ENCODE measurements at regions not wholly inside any gene's neighbourhood (a gene's known extent, or its start where the extent isn't known, plus 50 kb on each side); places are given as distances from the start of the nearest gene placed in this dataset.

- Histone ChIP-seq H3K4me1 (peaks cover 3 to 59% (median 27%) of the 10 kb centered on the region in 6 donors), H3K36me3 (no peaks in the 10 kb centered on the region), H3K9me3 (no peaks in the 10 kb centered on the region), H3K27ac (no peak overlapping the region), H3K4me3 (no peak overlapping the region), H3K27me3 (replicated peaks in 1 of 7) (peaks cover 0 to 25% (median 0%) of the 10 kb centered on the region in 7 donors)
- DNase-seq, result no peak
- WGBS, 5 donors, result 74 to 93% (median 87%) methylated on average over 4 of the region's 4 CpGs
- intact Hi-C loops (cut with DNase I; ENCODE audit: low total_unique reads), result no loop called here
- TF ChIP-seq POLR2AphosphoS5 (IDR thresholded peaks at IDR 0.05) (no peak), CTCF (IDR thresholded peaks at IDR 0.05 in 8 of 11, conservative IDR thresholded peaks at IDR 0.05 in 3 of 11) (no peak), POLR2A (IDR thresholded peaks at IDR 0.05) (no peak)
Measured at GRCh38 chr11:8333376-8333775, 69.7 kb upstream of the LMO1 start.

- peaks cover 0 to 25% (median 0%) of the 10 kb centered on the region in 7 donors for H3K27me3 ChIP-seq (replicated peaks in 1 of 7)
- no peak for DNase-seq
- intact Hi-C loops (cut with DNase I; ENCODE audit: low total_unique reads), result no loop called here
- TF ChIP-seq POLR2A (IDR thresholded peaks at IDR 0.05) (no peak), POLR2AphosphoS5 (IDR thresholded peaks at IDR 0.05) (no peak), CTCF (IDR thresholded peaks at IDR 0.05 in 8 of 11, conservative IDR thresholded peaks at IDR 0.05 in 3 of 11) (no peak)
- H3K27ac ChIP-seq, result no peak overlapping the region
- H3K9me3 ChIP-seq, result no peaks in the 10 kb centered on the region
- H3K36me3 ChIP-seq, result no peaks in the 10 kb centered on the region
- peaks cover 3 to 59% (median 25%) of the 10 kb centered on the region in 6 donors for H3K4me1 ChIP-seq
- H3K4me3 ChIP-seq, result no peak overlapping the region
- 42 to 72% (median 65%) methylated on average over 12 of the region's 12 CpGs for WGBS, 5 donors
Measured at GRCh38 chr11:8332891-8333290, 69.2 kb upstream of the LMO1 start.

GRCh38 chr11:8332196-8332595 lies 68.5 kb upstream of the LMO1 start:
- no peak for TF ChIP-seq POLR2A (IDR thresholded peaks at IDR 0.05)
- TF ChIP-seq POLR2AphosphoS5 (IDR thresholded peaks at IDR 0.05), result no peak
- TF ChIP-seq CTCF (IDR thresholded peaks at IDR 0.05 in 8 of 11, conservative IDR thresholded peaks at IDR 0.05 in 3 of 11), result no peak
- Histone ChIP-seq H3K36me3 (no peaks in the 10 kb centered on the region), H3K9me3 (no peaks in the 10 kb centered on the region), H3K27me3 (replicated peaks in 1 of 7) (peaks cover 0 to 25% (median 0%) of the 10 kb centered on the region in 7 donors), H3K27ac (peak overlapping the region in 1 of 8 donors; percentile 32), H3K4me1 (peaks cover 3 to 56% (median 24%) of the 10 kb centered on the region in 6 donors), H3K4me3 (no peak overlapping the region)
- intact Hi-C loops (cut with DNase I; ENCODE audit: low total_unique reads), result no loop called here
- DNase-seq, result no peak
- 28 to 49% (median 40%) methylated on average over 4 of the region's 4 CpGs for WGBS, 5 donors

GRCh38 chr11:8331767-8332166 lies 68.1 kb upstream of the LMO1 start:
- intact Hi-C loops (cut with DNase I; ENCODE audit: low total_unique reads), result no loop called here
- 59 to 81% (median 76%) methylated on average over 3 of the region's 3 CpGs for WGBS, 5 donors
- Histone ChIP-seq H3K27ac (peak overlapping the region in 1 of 8 donors; percentile 32), H3K4me3 (no peak overlapping the region), H3K36me3 (no peaks in the 10 kb centered on the region), H3K9me3 (no peaks in the 10 kb centered on the region), H3K27me3 (replicated peaks in 1 of 7) (peaks cover 0 to 25% (median 0%) of the 10 kb centered on the region in 7 donors), H3K4me1 (peaks cover 3 to 56% (median 24%) of the 10 kb centered on the region in 6 donors)
- DNase-seq, result no peak
- TF ChIP-seq CTCF (IDR thresholded peaks at IDR 0.05 in 8 of 11, conservative IDR thresholded peaks at IDR 0.05 in 3 of 11), result no peak
- no peak for TF ChIP-seq POLR2AphosphoS5 (IDR thresholded peaks at IDR 0.05)
- TF ChIP-seq POLR2A (IDR thresholded peaks at IDR 0.05), result no peak

Data from spleen (tissue), 11 donors.